Suppressor macrophage (primary cell): ENCODE measurements at regions not wholly inside any gene's neighbourhood (a gene's known extent, or its start where the extent isn't known, plus 50 kb on each side); places are given as distances from the start of the nearest gene placed in this dataset.
"Not testable (repeated sequence)": the region's sequence is repeated elsewhere in the genome, so short reads cannot be mapped to it uniquely, and the experiment has no call there.

Experiments
- DNase-seq, 4 experiments: peaks; one replicate each; pipeline ENCODE4 v3.0.0-alpha.2; 2020 to 2022

GRCh38 chr2:110287253-110287652 is 74.9 kb upstream of the MTLN start:
- not testable (repeated sequence) for DNase-seq

- not testable (repeated sequence) for DNase-seq
Measured at GRCh38 chr2:110285002-110285401, 72.7 kb upstream of the MTLN start.

- not testable (repeated sequence) for DNase-seq
Measured at GRCh38 chr2:110280804-110281203, 68.5 kb upstream of the MTLN start.

GRCh38 chr2:110277054-110277453 is 64.7 kb upstream of the MTLN start:
- DNase-seq, result not testable (repeated sequence)

GRCh38 chr2:110276092-110276491 is 63.7 kb upstream of the MTLN start:
- not testable (repeated sequence) for DNase-seq

GRCh38 chr2:110269674-110270073 is 57.3 kb upstream of the MTLN start:
- DNase-seq, result not testable (repeated sequence)

- not testable (repeated sequence) for DNase-seq
Measured at GRCh38 chr2:110267828-110268407, 55.6 kb upstream of the MTLN start.

GRCh38 chr2:110264804-110265203 is 52.5 kb upstream of the MTLN start:
- not testable (repeated sequence) for DNase-seq

GRCh38 chr2:110264076-110264681 is 51.8 kb upstream of the MTLN start:
- DNase-seq, result not testable (repeated sequence)

GRCh38 chr2:110263462-110263861 is 51.1 kb upstream of the MTLN start:
- not testable (repeated sequence) for DNase-seq
